Loucy (cell line): ENCODE measurements at regions not wholly inside any gene's neighbourhood (a gene's known extent, or its start where the extent isn't known, plus 50 kb on each side); places are given as distances from the start of the nearest gene placed in this dataset.

Experiments used
- EZH2phosphoT487 ChIP-seq: fragments of 200-600 bp; IDR thresholded peaks from 2 replicates; pipeline ENCODE4 v1.6.1; 2018; ENCODE audit warnings: antibody characterized with exemption, mild to moderate bottlenecking, moderate library complexity, borderline replicate concordance
- TF ChIP-seq, protein P1 (sequence below): fragments of 200-600 bp; sonication (generic); conservative IDR thresholded peaks from 2 replicates; pipeline ENCODE4 v1.5.1; 2014; ENCODE audit warnings: mild to moderate bottlenecking, antibody characterized with exemption, low read length

- TF ChIP-seq, protein P1, sequence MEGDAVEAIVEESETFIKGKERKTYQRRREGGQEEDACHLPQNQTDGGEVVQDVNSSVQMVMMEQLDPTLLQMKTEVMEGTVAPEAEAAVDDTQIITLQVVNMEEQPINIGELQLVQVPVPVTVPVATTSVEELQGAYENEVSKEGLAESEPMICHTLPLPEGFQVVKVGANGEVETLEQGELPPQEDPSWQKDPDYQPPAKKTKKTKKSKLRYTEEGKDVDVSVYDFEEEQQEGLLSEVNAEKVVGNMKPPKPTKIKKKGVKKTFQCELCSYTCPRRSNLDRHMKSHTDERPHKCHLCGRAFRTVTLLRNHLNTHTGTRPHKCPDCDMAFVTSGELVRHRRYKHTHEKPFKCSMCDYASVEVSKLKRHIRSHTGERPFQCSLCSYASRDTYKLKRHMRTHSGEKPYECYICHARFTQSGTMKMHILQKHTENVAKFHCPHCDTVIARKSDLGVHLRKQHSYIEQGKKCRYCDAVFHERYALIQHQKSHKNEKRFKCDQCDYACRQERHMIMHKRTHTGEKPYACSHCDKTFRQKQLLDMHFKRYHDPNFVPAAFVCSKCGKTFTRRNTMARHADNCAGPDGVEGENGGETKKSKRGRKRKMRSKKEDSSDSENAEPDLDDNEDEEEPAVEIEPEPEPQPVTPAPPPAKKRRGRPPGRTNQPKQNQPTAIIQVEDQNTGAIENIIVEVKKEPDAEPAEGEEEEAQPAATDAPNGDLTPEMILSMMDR: no peak
- TF ChIP-seq EZH2phosphoT487: no peak
Measured at GRCh38 chr4:137083571-137084135, 448.6 kb downstream of the PCDH18 start.
